A549 (cell line): ENCODE measurements at regions not wholly inside any gene's neighbourhood (a gene's known extent, or its start where the extent isn't known, plus 50 kb on each side); places are given as distances from the start of the nearest gene placed in this dataset.

Experiments
- ATAC-seq, 2 experiments: fragments of 200-7000 bp in 1 of 2; fragments of >200 bp in 1 of 2; cut with Nextera tagmentation in 1 of 2; cut with Tn5 transposase in 1 of 2; 3 replicates each; pipeline versions ENCODE4 v1.8.0 to v1.9.1; 2018 to 2020; ENCODE audit warnings: mild to moderate bottlenecking in 1 of 2, moderate library complexity in 1 of 2
- CTCF ChIA-PET: fragments of 300-600 bp; sonication (Branson Sonifier 250); formaldehyde crosslinking; extraction: SDS; loops from one replicate; lab custom pipeline; 2021; ENCODE audit warnings: antibody characterized with exemption, inconsistent platforms; lab: Yijun Ruan, JAX
- POLR2A ChIA-PET: fragments of 350-600 bp; formaldehyde crosslinking; extraction: SDS; loops from one replicate; lab custom pipeline; 2021; ENCODE audit warnings: antibody characterized with exemption, inconsistent platforms; lab: Yijun Ruan, JAX
- DNase-seq, 2 experiments: peaks; one replicate each; pipeline versions ENCODE4 v3.0.0 to v3.0.0-alpha.2; 2011 to 2016; ENCODE audit warnings: low read depth in 1 of 2, low spot score in 1 of 2
- FAIRE-seq: peaks from 2 replicates; lab custom pipeline; 2011; peaks lifted over from hg19 to GRCh38; lab: Jason Lieb, UNC
- H3K27ac ChIP-seq, 2 experiments: fragments of >200 bp; sonication (Bioruptor Twin); formaldehyde crosslinking; 3 replicates each; pipeline ENCODE4 v1.5.1; 2016 to 2017
- H3K4me1 ChIP-seq: fragments of >200 bp; sonication (Bioruptor Twin); formaldehyde crosslinking; 3 replicates; pipeline ENCODE4 v1.6.1; 2016
- H3K4me2 ChIP-seq: fragments of >200 bp; sonication (Bioruptor Twin); formaldehyde crosslinking; 3 replicates; pipeline ENCODE4 v1.6.1; 2016
- H3K4me3 ChIP-seq: fragments of >200 bp; sonication (Bioruptor Twin); formaldehyde crosslinking; 3 replicates; pipeline ENCODE4 v1.5.1; 2016
- H3K9me3 ChIP-seq: fragments of >200 bp; sonication (Bioruptor Twin); formaldehyde crosslinking; 3 replicates; pipeline ENCODE4 v1.6.1; 2016
- CEBPB ChIP-seq, 2 experiments: fragments of >200 bp in 1 of 2; sonication (Bioruptor Twin) in 1 of 2; formaldehyde crosslinking in 1 of 2; IDR thresholded peaks; 2 replicates each; pipeline ENCODE4 v1.6.1; 2012 to 2016
- CHD2 ChIP-seq: fragments of 150-350 bp; IDR thresholded peaks from 2 replicates; pipeline ENCODE4 v1.6.1; 2014; ENCODE audit warnings: low read length; ENCODE audit not compliant: partially characterized antibody
- CHD4 ChIP-seq: fragments of 200-600 bp; sonication (generic); IDR thresholded peaks from 2 replicates; pipeline ENCODE4 v1.6.1; 2016; ENCODE audit warnings: antibody characterized with exemption, mild to moderate bottlenecking, borderline replicate concordance
- EHF ChIP-seq: fragments of 250-450 bp; sonication (Bioruptor Pico); IDR thresholded peaks from 2 replicates; pipeline ENCODE4 v1.5.0; 2020; ENCODE audit warnings: mild to moderate bottlenecking
- FOSL2 ChIP-seq, 2 experiments: fragments of 450-650 bp in 1 of 2; fragments of >200 bp in 1 of 2; sonication (Bioruptor Twin) in 1 of 2; formaldehyde crosslinking; IDR thresholded peaks; 2 replicates each; pipeline versions ENCODE4 v1.5.0 to v1.6.1; 2016 to 2020; ENCODE audit warnings: mild to moderate bottlenecking in 1 of 2, moderate library complexity in 1 of 2
- HDAC2 ChIP-seq: fragments of 200-600 bp; sonication (generic); IDR thresholded peaks from 2 replicates; pipeline ENCODE4 v1.6.1; 2016
- HEYL ChIP-seq: fragments of 250-450 bp; sonication (Bioruptor Pico); IDR thresholded peaks from 2 replicates; pipeline ENCODE4 v1.8.0; 2021; ENCODE audit warnings: mild to moderate bottlenecking, moderate library complexity
- HMGXB4 ChIP-seq: fragments of 250-450 bp; sonication (Bioruptor Pico); IDR thresholded peaks from 2 replicates; pipeline ENCODE4 v1.5.0; 2021; ENCODE audit warnings: mild to moderate bottlenecking, moderate library complexity, borderline replicate concordance
- HOXA7 ChIP-seq: fragments of 250-450 bp; sonication (Bioruptor Pico); IDR thresholded peaks from 2 replicates; pipeline ENCODE4 v1.5.0; 2020; ENCODE audit warnings: mild to moderate bottlenecking, moderate library complexity
- HOXB5 ChIP-seq: fragments of 250-450 bp; sonication (Bioruptor Pico); IDR thresholded peaks from 2 replicates; pipeline ENCODE4 v1.5.0; 2020; ENCODE audit warnings: mild to moderate bottlenecking, moderate library complexity
- JUN ChIP-seq, 2 experiments: fragments of >200 bp; sonication (Bioruptor Twin); formaldehyde crosslinking; IDR thresholded peaks; 2 replicates in 1 of 2; 3 replicates in 1 of 2; pipeline ENCODE4 v1.6.1; 2016 to 2017
- KDM5A ChIP-seq: fragments of 200-600 bp; sonication (generic); IDR thresholded peaks from 2 replicates; pipeline ENCODE4 v1.6.1; 2016; ENCODE audit warnings: antibody characterized with exemption, mild to moderate bottlenecking
- MAX ChIP-seq: IDR thresholded peaks from 2 replicates; pipeline ENCODE4 v1.6.1; 2012
- POLR2AphosphoS2 ChIP-seq: conservative IDR thresholded peaks from 2 replicates; pipeline ENCODE4 v1.6.1; 2012; ENCODE audit warnings: low read length, improper control_type of control experiment, inconsistent platforms
- RARB ChIP-seq: fragments of 250-450 bp; sonication (Bioruptor Pico); IDR thresholded peaks from 2 replicates; pipeline ENCODE4 v1.8.0; 2021; ENCODE audit warnings: mild to moderate bottlenecking, moderate library complexity
- RCOR1 ChIP-seq: fragments of 150-350 bp; IDR thresholded peaks from 2 replicates; pipeline ENCODE4 v1.6.1; 2014; ENCODE audit warnings: antibody characterized with exemption, low read length, low read depth
- RFX5 ChIP-seq: fragments of 450-650 bp; IDR thresholded peaks from 2 replicates; pipeline ENCODE4 v1.7.1; 2014; ENCODE audit warnings: antibody characterized with exemption, mild to moderate bottlenecking, moderate library complexity
- RNF2 ChIP-seq: fragments of 200-600 bp; sonication (generic); IDR thresholded peaks from 2 replicates; pipeline ENCODE4 v1.6.1; 2016; ENCODE audit warnings: low read depth, mild to moderate bottlenecking, antibody characterized with exemption, moderate library complexity, borderline replicate concordance
- TFCP2L1 ChIP-seq: fragments of 250-450 bp; sonication (Bioruptor Pico); IDR thresholded peaks from 2 replicates; pipeline ENCODE4 v1.5.0; 2021; ENCODE audit warnings: mild to moderate bottlenecking
- USF2 ChIP-seq: fragments of 450-650 bp; IDR thresholded peaks from 2 replicates; pipeline ENCODE4 v1.6.1; 2014; ENCODE audit warnings: antibody characterized with exemption
- ZFP36 ChIP-seq: fragments of 450-650 bp; IDR thresholded peaks from 2 replicates; pipeline ENCODE4 v1.6.1; 2014; ENCODE audit warnings: borderline replicate concordance; ENCODE audit not compliant: partially characterized antibody
- ZNF302 ChIP-seq: fragments of 250-450 bp; sonication (Bioruptor Pico); IDR thresholded peaks from 2 replicates; pipeline ENCODE4 v1.9.0; 2021; ENCODE audit warnings: inconsistent platforms, mild to moderate bottlenecking, moderate library complexity
- ZSCAN20 ChIP-seq: fragments of 250-450 bp; sonication (Bioruptor Pico); IDR thresholded peaks from 2 replicates; pipeline ENCODE4 v1.8.0; 2022; ENCODE audit warnings: mild to moderate bottlenecking, moderate library complexity
- WGBS: methylation state at CpG from one replicate; pipeline ENCODE4 v1.1.6; 2017; ENCODE audit errors: missing lambda C conversion rate; 5-methylcytosine and 5-hydroxymethylcytosine counted together

GRCh38 chr20:56817780-56818675, 188.9 kb downstream of the TFAP2C start (continued):
- no peak for TF ChIP-seq RCOR1
- TF ChIP-seq TFCP2L1 (CRISPR knock-in tag): no peak
- no peak for TF ChIP-seq KDM5A
- no peak for TF ChIP-seq RARB (CRISPR knock-in tag)

- POLR2A ChIA-PET: no interaction called here
- 53% methylated on average over 3 of the region's 3 CpGs for WGBS
- DNase-seq (no peak), FAIRE-seq (no peak), ATAC-seq (no peak)
- Histone ChIP-seq H3K4me3 (no peak overlapping the region), H3K4me1 (no peaks in the 10 kb centered on the region), H3K4me2 (no peak overlapping the region), H3K27ac (no peak overlapping the region), H3K9me3 (0 out of 3 replicates have a peak, but pooled peaks cover 4% of the 10 kb centered on the region)
- CTCF ChIA-PET: interaction anchor here (0.6 to 1.3 kb wide), 3 partner anchors 22 to 191 kb away, joined by 3 to 6 read pairs (median 4); no protein-coding TSS in a partner anchor
- TF ChIP-seq HOXB5: no peak
- TF ChIP-seq EHF: no peak
- peak; percentile 48 for TF ChIP-seq ZFP36
These were observed 191.9 kb downstream of the TFAP2C start for GRCh38 chr20:56820984-56821383.

- Histone ChIP-seq H3K4me3 (no peak overlapping the region), H3K4me1 (no peaks in the 10 kb centered on the region), H3K27ac (no peak overlapping the region), H3K9me3 (no peaks in the 10 kb centered on the region), H3K4me2 (no peak overlapping the region)
- WGBS: 84% methylated on average over 4 of the region's 4 CpGs
- FAIRE-seq (no peak), ATAC-seq (no peak), DNase-seq (no peak)
- CTCF ChIA-PET: interaction anchor here (1.3 kb wide), 2 partner anchors 49 to 196 kb away, joined by 3 to 4 read pairs; no protein-coding TSS in a partner anchor
- POLR2A ChIA-PET: no interaction called here
- TF ChIP-seq RNF2 (no peak), CEBPB (IDR thresholded peaks at IDR 0.05) (no peak), HMGXB4 (CRISPR knock-in tag) (no peak), POLR2AphosphoS2 (no peak), HOXA7 (CRISPR knock-in tag) (no peak), HDAC2 (no peak), USF2 (no peak), CHD4 (no peak), MAX (no peak), HEYL (CRISPR knock-in tag) (no peak), JUN (IDR thresholded peaks at IDR 0.05) (no peak), ZNF302 (CRISPR knock-in tag) (no peak), ZSCAN20 (CRISPR knock-in tag) (no peak), CHD2 (no peak), KDM5A (no peak), RFX5 (no peak), FOSL2 (IDR thresholded peaks at IDR 0.05) (no peak), FOSL2 (CRISPR knock-in tag; IDR thresholded peaks at IDR 0.05) (no peak)
These were observed 197.2 kb downstream of the TFAP2C start for GRCh38 chr20:56826306-56826704.
